PC-3 (cell line): ENCODE measurements at regions not wholly inside any gene's neighbourhood (a gene's known extent, or its start where the extent isn't known, plus 50 kb on each side); places are given as distances from the start of the nearest gene placed in this dataset.

Experiments used
- CTCF ChIP-seq: fragments of 300-600 bp; sonication (generic); conservative IDR thresholded peaks from 2 replicates; pipeline ENCODE4 v1.5.1; 2017; ENCODE audit warnings: antibody characterized with exemption, low read depth, mild to moderate bottlenecking, low read length
- EZH2 ChIP-seq: fragments of 300-600 bp; sonication (generic); IDR thresholded peaks from one replicate; pipeline ENCODE4 v1.6.1; 2017; ENCODE audit warnings: antibody characterized with exemption, mild to moderate bottlenecking, low read length; ENCODE audit not compliant: unreplicated experiment
- EZH2phosphoT487 ChIP-seq: fragments of 300-600 bp; sonication (generic); IDR thresholded peaks from 2 replicates; pipeline ENCODE4 v1.6.1; 2018; ENCODE audit warnings: mild to moderate bottlenecking, antibody characterized with exemption, low read length, borderline replicate concordance

DNA sequence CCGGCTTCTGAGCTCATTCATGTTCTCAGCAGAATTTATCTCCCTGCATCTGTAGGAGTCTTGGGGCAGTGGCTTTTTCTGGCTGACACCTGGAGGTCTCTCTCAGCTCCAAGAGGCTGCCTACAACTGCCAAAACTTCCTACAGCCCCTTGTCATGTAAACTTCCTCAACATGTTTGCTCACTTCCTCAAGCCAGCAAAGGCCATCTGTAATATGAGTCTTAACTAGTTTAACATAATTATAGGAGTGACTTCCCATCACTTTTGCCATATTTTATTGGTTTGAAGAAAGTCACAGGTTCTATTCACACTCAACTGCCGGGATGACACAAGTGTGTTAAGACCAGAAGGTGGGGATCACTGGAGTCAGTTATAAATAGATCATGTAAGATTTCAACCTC, 194.0 kb downstream of the VRK1 start:
- TF ChIP-seq CTCF: no peak
- TF ChIP-seq EZH2: no peak
- no peak for TF ChIP-seq EZH2phosphoT487
